SJCRH30 (cell line): ENCODE measurements at regions not wholly inside any gene's neighbourhood (a gene's known extent, or its start where the extent isn't known, plus 50 kb on each side); places are given as distances from the start of the nearest gene placed in this dataset.
A peak's percentile ranks its signal among the peaks of the same experiment; 100 is the strongest.
"Not testable (repeated sequence)": the region's sequence is repeated elsewhere in the genome, so short reads cannot be mapped to it uniquely, and the experiment has no call there.

Source experiments
- DNase-seq, 2 experiments: peaks; one replicate each; pipeline ENCODE4 v3.0.0-alpha.2; 2015 to 2020
- H3K27ac ChIP-seq: fragments of 250-450 bp; sonication (Bioruptor Pico); 2 replicates; pipeline ENCODE4 v1.5.1; 2020; ENCODE audit warnings: mild to moderate bottlenecking, moderate library complexity
- H3K27me3 ChIP-seq: fragments of 250-450 bp; sonication (Bioruptor Pico); 2 replicates; pipeline ENCODE4 v1.5.1; 2020; ENCODE audit warnings: mild to moderate bottlenecking, moderate library complexity
- H3K36me3 ChIP-seq: fragments of 250-450 bp; sonication (Bioruptor Pico); 2 replicates; pipeline ENCODE4 v1.5.1; 2020; ENCODE audit warnings: mild to moderate bottlenecking, moderate library complexity
- H3K4me1 ChIP-seq: fragments of 250-450 bp; sonication (Bioruptor Pico); 2 replicates; pipeline ENCODE4 v1.5.1; 2020; ENCODE audit warnings: mild to moderate bottlenecking, moderate library complexity
- H3K4me3 ChIP-seq: fragments of 250-450 bp; sonication (Bioruptor Pico); 2 replicates; pipeline ENCODE4 v1.5.1; 2020; ENCODE audit warnings: mild to moderate bottlenecking, moderate library complexity
- H3K9me3 ChIP-seq: fragments of 250-450 bp; sonication (Bioruptor Pico); replicated peaks from 2 replicates; pipeline ENCODE4 v1.5.1; 2020; ENCODE audit warnings: mild to moderate bottlenecking, moderate library complexity

DNA sequence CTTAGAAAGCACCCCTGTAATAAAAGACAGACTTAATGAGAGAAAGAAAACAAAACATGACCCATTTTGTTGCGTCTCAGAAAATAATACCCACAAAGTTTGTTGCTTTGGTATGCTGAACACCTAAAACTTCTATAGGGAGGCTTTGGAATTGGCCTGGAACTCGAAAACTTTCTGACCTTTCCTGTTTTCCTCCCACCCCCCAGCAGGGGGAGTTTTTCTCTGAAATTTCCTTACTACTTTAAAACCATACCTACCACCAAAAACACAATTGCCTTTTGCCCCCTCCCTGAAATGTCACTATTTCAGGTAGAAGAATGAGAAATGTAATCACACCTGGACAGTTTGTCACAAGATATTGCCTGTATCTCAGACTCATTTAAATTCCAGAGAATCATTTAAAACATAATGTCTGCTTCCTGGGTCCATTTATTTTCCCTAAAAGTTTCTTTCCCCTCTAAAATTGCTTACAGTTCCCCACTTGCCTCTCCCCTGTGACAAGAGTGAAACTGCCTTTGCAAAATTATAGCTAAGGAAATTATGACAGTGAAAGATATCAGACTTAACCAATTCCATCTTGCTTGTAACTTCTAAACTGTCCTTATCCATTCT is 2700.2 kb downstream of the PCDH9 start:
- Histone ChIP-seq H3K27me3 (no peaks in the 10 kb centered on the region), H3K9me3 (no peaks in the 10 kb centered on the region), H3K4me1 (no peaks in the 10 kb centered on the region), H3K27ac (no peak overlapping the region), H3K36me3 (no peaks in the 10 kb centered on the region), H3K4me3 (no peak overlapping the region)
- DNase-seq: peak; percentile 13 to 39

DNA sequence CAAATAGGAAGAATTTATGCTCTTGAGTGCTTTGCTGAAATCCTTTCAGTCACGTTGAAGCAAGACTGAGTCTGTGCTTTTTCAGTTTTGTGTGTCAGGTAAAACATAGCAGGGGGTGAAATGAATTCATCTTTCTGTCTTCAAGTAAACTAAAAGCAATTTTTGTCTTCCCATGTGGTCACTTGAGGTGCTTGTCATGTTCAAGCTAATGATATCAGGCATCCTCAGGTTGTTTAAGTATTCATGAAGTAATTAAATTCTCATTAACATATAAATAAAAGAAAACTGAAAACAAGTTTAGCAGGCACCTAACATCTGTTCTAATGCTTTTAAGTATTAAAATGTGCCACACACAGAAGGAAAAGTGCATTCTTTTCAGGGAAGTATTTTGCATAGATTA is 2701.3 kb downstream of the PCDH9 start:
- Histone ChIP-seq H3K9me3 (no peaks in the 10 kb centered on the region), H3K4me3 (no peak overlapping the region), H3K4me1 (no peaks in the 10 kb centered on the region), H3K27ac (no peak overlapping the region), H3K36me3 (no peaks in the 10 kb centered on the region), H3K27me3 (no peaks in the 10 kb centered on the region)
- DNase-seq: no peak

DNA sequence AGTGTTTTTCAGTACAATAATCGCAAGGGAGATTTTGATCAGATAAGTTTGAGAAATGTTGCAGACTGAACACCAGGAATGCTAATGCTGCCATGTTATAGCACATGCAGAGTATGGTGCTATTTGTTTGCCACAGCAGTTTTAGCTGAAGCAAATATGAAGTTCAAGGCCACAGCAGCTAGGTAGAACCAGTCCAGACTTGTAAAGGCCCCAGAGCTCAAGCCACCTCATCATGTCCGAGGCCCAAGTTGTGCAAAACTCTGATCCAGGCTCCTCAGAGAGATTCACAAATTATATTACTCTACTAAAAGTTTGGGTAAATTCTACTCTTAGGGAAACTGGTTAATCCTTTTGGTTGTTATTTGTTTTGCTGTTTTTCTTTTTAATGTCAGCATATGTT is 2702.6 kb downstream of the PCDH9 start:
- Histone ChIP-seq H3K27me3 (no peaks in the 10 kb centered on the region), H3K4me1 (no peaks in the 10 kb centered on the region), H3K4me3 (no peak overlapping the region), H3K36me3 (no peaks in the 10 kb centered on the region), H3K9me3 (no peaks in the 10 kb centered on the region), H3K27ac (no peak overlapping the region)
- no peak for DNase-seq

DNA sequence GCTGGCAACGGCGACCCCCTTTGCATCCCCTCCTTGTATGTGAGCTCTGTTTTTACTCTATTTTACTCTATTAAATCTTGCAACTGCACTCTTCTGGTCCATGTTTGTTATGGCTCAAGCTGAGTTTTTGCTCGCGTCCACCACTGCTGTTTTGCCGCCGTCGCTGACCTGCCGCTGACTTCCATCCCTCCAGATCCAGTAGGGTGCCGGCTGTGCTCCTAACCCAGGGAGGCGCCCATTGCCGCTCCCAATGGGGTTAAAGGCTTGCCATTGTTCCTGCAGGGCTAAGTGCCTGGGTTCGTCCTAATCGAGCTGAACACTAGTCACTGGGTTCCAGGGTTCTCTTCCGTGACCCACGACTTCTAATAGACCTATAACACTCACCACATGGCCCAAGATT is 2704.4 kb downstream of the PCDH9 start:
- Histone ChIP-seq H3K27ac (no peak overlapping the region), H3K4me1 (no peaks in the 10 kb centered on the region), H3K36me3 (no peaks in the 10 kb centered on the region), H3K9me3 (no peaks in the 10 kb centered on the region), H3K27me3 (no peaks in the 10 kb centered on the region), H3K4me3 (no peak overlapping the region)
- DNase-seq: no peak

DNA sequence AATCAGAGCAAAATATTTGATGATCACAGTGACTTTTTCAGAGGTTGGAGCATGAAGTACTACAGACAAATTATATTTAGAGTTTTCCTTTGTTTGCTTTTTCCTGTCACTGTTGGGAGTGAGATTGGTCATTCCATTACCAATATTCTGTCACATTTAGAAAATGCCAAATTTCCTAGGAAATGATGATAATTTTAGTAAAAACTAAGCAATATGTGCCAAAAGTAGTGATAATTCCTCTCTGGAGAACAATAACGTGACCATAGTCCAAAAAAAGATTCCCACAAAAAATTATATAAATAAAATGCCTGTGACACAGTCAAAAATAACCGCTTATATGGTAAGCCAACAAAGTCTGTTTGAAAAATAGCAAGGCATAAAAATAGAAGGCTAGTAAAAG is 2719.4 kb downstream of the PCDH9 start:
- H3K36me3 ChIP-seq: no peaks in the 10 kb centered on the region
- no peak for DNase-seq
- H3K27ac ChIP-seq: no peak overlapping the region
- no peaks in the 10 kb centered on the region for H3K4me1 ChIP-seq
- H3K27me3 ChIP-seq: no peaks in the 10 kb centered on the region
- H3K9me3 ChIP-seq: no peaks in the 10 kb centered on the region
- no peak overlapping the region for H3K4me3 ChIP-seq

DNA sequence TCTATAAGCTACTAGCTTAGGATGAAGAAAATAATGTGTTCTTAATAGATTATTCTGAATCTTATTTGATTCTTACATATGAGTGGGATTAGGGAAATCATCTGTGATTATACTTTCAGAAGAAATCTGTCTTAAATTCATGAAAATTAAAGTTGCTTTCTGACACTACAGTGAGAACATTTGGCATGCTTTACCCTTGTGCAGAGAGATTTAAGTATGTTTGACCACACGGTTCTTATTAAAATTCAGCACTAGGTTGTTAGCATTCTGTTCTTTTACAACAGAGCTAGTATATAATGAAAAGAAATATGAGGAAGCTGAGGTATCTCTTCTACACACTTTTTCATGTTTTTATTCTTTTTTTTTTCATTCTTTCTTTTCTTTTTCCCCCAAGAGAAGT is 2723.9 kb downstream of the PCDH9 start:
- Histone ChIP-seq H3K27me3 (no peaks in the 10 kb centered on the region), H3K4me1 (no peaks in the 10 kb centered on the region), H3K9me3 (no peaks in the 10 kb centered on the region), H3K36me3 (no peaks in the 10 kb centered on the region), H3K4me3 (no peak overlapping the region), H3K27ac (no peak overlapping the region)
- DNase-seq: no peak

DNA sequence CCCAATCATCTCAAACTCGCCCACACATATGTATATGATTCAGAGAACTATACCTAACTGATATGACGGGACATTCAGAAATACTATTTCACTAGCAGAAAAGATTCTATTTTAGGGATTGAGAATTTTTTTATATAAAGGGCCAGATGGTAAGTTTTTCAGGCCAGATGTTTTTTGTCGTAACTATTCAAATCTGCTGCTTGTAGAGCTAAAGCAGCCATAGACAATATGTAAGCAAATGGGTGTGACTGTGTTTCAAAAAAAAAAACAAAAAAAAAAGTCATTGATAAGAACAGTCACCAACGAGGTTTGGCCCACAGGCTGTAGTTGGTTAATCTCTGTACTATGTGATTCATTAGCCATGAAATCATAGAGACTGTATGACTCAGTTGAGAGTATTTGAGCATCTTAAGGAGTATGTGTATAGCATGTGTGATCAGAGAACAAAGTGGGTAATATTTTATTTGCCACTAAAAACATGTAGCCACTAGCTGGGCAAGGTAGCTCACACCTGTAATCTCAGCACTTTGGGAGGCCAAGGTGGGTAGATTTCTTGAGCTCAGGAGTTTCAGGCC is 2724.7 kb downstream of the PCDH9 start:
- Histone ChIP-seq H3K4me3 (no peak overlapping the region), H3K27ac (no peak overlapping the region), H3K36me3 (no peaks in the 10 kb centered on the region), H3K4me1 (no peaks in the 10 kb centered on the region), H3K27me3 (no peaks in the 10 kb centered on the region), H3K9me3 (no peaks in the 10 kb centered on the region)
- DNase-seq: no peak

DNA sequence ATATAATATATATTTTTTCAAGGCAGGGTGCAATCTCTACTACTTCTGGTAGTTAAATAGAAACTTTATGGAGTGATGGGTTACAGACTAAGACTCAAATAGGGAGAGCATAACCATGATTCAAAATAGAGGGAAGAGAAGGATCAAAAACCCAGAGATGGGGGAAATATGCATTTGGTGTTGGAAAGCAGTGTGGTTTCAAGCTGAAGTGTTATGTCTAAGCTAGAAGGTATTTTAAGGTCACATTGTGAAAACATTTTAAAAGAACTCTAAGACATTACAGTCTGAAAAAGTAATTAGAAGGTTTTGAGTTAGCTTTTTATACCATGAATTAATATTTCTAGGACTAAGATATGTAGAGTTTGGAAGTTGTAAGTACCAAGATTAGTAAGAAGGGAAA is 2741.4 kb downstream of the PCDH9 start:
- Histone ChIP-seq H3K27ac (no peak overlapping the region), H3K4me1 (no peaks in the 10 kb centered on the region), H3K27me3 (no peaks in the 10 kb centered on the region), H3K9me3 (no peaks in the 10 kb centered on the region), H3K4me3 (no peak overlapping the region), H3K36me3 (no peaks in the 10 kb centered on the region)
- no peak for DNase-seq

DNA sequence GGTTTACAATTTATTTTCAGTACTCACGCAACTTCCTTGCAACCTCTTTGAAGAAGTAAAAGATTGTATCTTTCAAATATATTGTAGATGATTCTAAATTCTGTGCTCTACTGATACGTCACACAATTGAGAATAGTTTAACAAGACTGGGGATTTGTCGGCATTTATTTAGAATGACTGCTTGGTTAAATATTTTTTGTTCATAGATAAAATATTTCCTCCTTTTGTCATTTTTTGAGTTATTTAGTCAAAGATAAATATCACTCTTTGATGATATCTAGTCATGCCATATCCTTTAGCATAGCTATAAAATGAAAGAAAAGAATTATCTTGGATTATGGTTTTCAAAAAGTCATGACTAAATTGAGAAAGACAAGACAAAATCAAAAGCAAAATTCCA is 2747.8 kb downstream of the PCDH9 start:
- Histone ChIP-seq H3K4me3 (no peak overlapping the region), H3K9me3 (no peaks in the 10 kb centered on the region), H3K27ac (no peak overlapping the region), H3K27me3 (no peaks in the 10 kb centered on the region), H3K4me1 (no peaks in the 10 kb centered on the region), H3K36me3 (no peaks in the 10 kb centered on the region)
- no peak for DNase-seq

DNA sequence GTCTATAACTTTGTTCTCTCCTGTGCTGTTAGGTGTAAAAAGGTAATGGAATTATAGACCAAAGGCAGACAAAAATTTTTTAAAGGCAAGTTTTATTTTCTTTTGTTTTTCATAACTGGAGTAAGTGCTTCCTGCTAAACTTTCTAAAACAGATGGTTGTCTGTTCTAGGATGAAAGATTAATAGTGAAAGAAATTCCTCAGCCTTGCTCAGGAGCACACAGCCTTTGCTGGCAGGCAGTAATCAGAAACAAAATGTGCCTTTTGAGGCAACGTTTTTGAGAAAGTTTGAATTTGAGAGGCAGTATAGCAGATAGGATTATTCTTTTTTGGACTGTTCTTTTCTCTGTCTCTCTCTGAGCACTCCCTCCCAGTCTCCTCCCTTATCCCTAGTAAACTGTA is 2749.5 kb downstream of the PCDH9 start:
- no peaks in the 10 kb centered on the region for H3K27me3 ChIP-seq
- no peak overlapping the region for H3K4me3 ChIP-seq
- no peaks in the 10 kb centered on the region for H3K36me3 ChIP-seq
- H3K4me1 ChIP-seq: no peaks in the 10 kb centered on the region
- no peak for DNase-seq
- H3K27ac ChIP-seq: no peak overlapping the region
- H3K9me3 ChIP-seq: no peaks in the 10 kb centered on the region

DNA sequence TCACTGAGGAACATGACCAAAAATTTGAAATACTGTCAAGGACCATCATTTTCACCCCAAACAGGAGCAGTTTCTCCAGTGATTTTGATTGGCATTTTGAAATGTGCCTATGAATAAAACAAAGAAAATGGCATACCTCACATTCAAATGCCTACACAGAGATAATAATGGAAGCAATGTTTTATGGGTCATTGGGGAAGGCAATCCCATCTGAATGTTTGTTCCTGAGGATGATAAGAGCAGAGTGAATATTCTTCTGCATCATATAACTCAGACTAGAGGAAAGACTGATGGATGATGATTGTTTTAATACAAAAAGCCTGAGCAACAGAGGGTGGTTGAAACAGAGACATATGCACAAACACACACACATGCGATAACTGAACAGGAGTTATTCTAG is 2749.9 kb downstream of the PCDH9 start:
- Histone ChIP-seq H3K9me3 (no peaks in the 10 kb centered on the region), H3K4me3 (no peak overlapping the region), H3K4me1 (no peaks in the 10 kb centered on the region), H3K36me3 (no peaks in the 10 kb centered on the region), H3K27me3 (no peaks in the 10 kb centered on the region), H3K27ac (no peak overlapping the region)
- DNase-seq: no peak

DNA sequence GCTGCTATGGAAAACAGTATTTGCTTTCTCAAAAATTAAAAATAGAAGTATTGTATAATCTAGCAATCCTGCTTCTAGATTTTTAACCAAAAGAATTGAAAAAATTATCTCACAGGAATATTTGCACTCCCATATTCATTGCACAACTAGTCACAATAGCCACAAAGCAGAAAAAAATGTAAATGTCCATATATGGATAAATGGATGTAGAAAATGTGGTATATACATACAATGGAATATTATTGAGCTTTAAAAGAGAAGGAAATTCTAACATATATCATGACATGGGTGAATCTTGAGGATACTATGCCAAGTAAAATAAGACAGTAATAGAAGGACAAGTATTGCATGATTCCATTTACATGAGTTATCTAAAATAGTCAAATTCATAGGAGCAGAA is 2753.0 kb downstream of the PCDH9 start:
- Histone ChIP-seq H3K4me3 (no peak overlapping the region), H3K9me3 (no peaks in the 10 kb centered on the region)

DNA sequence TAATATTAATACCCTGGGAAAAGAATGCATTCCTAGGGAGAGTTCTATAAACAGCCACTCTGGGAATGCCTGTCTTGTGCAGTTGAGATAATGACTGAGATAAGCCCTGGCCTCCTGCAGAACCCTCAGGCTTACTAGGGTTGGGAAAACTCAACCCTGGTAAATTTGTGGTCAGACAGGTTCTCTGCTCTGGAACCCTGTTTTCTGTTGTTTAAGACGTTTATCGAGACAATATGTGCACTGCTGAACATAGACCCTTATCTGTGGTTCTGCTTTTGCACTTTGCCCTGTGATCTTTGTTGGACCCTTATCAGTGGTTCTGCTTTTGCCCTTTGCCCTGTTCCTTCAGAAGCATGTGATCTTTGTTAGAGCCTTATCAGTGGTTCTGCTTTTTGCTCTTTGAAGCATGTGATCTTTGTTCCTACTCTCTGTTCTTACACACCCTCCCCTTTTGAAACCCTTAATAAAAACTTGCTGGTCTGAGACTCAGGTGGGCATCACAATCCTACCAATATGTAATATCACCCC is 2754.0 kb downstream of the PCDH9 start:
- H3K36me3 ChIP-seq, H3K4me1 ChIP-seq, H3K27ac ChIP-seq, DNase-seq, H3K27me3 ChIP-seq, H3K4me3 ChIP-seq, H3K9me3 ChIP-seq: not testable (repeated sequence)

More for the DNA sequence above, 2753.0 kb downstream of the PCDH9 start:
- no peaks in the 10 kb centered on the region for H3K27me3 ChIP-seq
- no peak for DNase-seq
- H3K27ac ChIP-seq: no peak overlapping the region
- H3K4me1 ChIP-seq: no peaks in the 10 kb centered on the region
- no peaks in the 10 kb centered on the region for H3K36me3 ChIP-seq

DNA sequence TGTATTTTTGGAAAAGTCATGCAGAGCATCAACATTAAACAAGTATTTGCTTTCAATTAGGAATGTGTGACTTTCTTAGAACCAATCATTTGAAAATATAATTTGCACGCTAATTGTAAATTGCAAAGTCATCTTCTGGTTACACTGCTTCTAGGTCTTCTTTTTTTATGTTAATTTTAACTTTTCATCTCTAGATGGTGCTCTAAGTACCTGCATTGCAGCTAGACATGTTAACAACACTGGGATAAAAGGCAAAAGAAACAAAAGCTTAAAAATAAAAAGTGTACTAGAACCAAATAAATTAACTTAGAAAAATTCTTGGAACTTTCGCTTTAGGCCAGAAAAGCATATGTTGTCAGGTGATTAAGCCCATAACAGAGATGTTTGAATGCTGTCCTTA is 2758.2 kb downstream of the PCDH9 start:
- H3K27ac ChIP-seq: no peak overlapping the region
- H3K36me3 ChIP-seq: no peaks in the 10 kb centered on the region
- H3K4me3 ChIP-seq: no peak overlapping the region
- H3K9me3 ChIP-seq: no peaks in the 10 kb centered on the region
- no peaks in the 10 kb centered on the region for H3K4me1 ChIP-seq
- no peaks in the 10 kb centered on the region for H3K27me3 ChIP-seq
- peak in 1 of 2 experiments; percentile 28 for DNase-seq

DNA sequence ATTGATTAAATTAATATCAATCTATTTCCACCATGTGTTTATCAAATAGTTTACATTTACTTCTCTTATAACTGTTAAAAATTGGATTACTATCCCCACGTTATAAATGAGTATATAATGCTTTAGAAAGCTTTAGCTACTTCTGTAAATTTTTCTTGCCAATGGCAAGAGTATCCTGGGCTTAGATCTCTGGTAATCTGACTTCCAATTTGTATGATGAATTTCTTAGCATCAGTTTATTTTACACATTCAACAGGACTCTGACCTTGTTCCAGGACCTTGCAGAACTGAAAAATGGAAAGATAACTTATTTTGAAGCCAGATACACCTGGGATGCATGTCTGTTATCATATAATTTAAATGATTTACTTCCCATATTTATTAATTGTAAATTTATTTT is 2759.4 kb downstream of the PCDH9 start:
- Histone ChIP-seq H3K4me3 (no peak overlapping the region), H3K4me1 (no peaks in the 10 kb centered on the region), H3K9me3 (no peaks in the 10 kb centered on the region), H3K36me3 (no peaks in the 10 kb centered on the region), H3K27me3 (no peaks in the 10 kb centered on the region), H3K27ac (no peak overlapping the region)
- no peak for DNase-seq

DNA sequence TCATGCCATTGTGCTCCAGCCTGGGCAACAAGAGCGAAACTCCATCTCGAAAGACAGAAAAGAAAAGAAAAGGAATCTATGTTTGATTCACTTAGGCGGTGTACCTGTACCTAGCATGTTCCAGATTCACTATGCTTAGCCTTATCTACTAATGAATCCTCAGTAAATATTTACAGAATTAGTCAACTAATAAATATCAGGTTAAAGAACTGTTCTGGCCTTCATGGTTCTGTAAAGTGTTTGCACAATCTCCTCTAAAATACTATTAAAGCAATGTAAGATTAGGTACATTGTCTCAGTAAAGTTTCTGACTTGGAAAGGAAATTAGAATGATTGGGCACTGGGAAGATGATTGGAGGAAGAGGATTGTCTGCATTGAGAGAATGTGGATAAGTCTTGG is 2770.4 kb downstream of the PCDH9 start:
- no peak overlapping the region for H3K4me3 ChIP-seq
- DNase-seq: no peak
- H3K27ac ChIP-seq: no peak overlapping the region
- no peaks in the 10 kb centered on the region for H3K27me3 ChIP-seq
- no peaks in the 10 kb centered on the region for H3K4me1 ChIP-seq
- no peaks in the 10 kb centered on the region for H3K9me3 ChIP-seq
- H3K36me3 ChIP-seq: no peaks in the 10 kb centered on the region
